ENCODE measurements at regions not wholly inside any gene's neighbourhood (a gene's known extent, or its start where the extent isn't known, plus 50 kb on each side); places are given as distances from the start of the nearest gene placed in this dataset.

GRCh38 chr2:195408196-195408595 lies 248.8 kb upstream of the SLC39A10 start:
- H3K27me3 ChIP-seq (replicated peaks), result no peaks in the 10 kb centered on the region
- H3K27ac ChIP-seq, result no peak overlapping the region
- no peak overlapping the region for H3K4me3 ChIP-seq
- peak in 1 of 2 experiments; percentile 16 for DNase-seq (ENCODE audit: low read depth in 1 of 2, low spot score in 2 of 2)
- no peaks in the 10 kb centered on the region for H3K9me3 ChIP-seq (replicated peaks)
- peaks cover 31% of the 10 kb centered on the region for H3K4me1 ChIP-seq (replicated peaks)
- no peaks in the 10 kb centered on the region for H3K36me3 ChIP-seq

GRCh38 chr2:195407783-195408182 lies 249.2 kb upstream of the SLC39A10 start:
- peak in 1 of 2 experiments; percentile 5 for DNase-seq (ENCODE audit: low read depth in 1 of 2, low spot score in 2 of 2)

GRCh38 chr2:195406886-195407603 lies 250.0 kb upstream of the SLC39A10 start:
- Histone ChIP-seq H3K27ac (no peak overlapping the region), H3K4me1 (replicated peaks) (peaks cover 31% of the 10 kb centered on the region), H3K4me3 (no peak overlapping the region), H3K36me3 (no peaks in the 10 kb centered on the region), H3K9me3 (replicated peaks) (no peaks in the 10 kb centered on the region), H3K27me3 (replicated peaks) (no peaks in the 10 kb centered on the region)
- peak in 1 of 2 experiments; percentile 31 for DNase-seq (ENCODE audit: low read depth in 1 of 2, low spot score in 2 of 2)

More at GRCh38 chr2:195407783-195408182, 249.2 kb upstream of the SLC39A10 start:
- Histone ChIP-seq H3K4me1 (replicated peaks) (peaks cover 31% of the 10 kb centered on the region), H3K27me3 (replicated peaks) (no peaks in the 10 kb centered on the region), H3K36me3 (no peaks in the 10 kb centered on the region), H3K9me3 (replicated peaks) (no peaks in the 10 kb centered on the region), H3K27ac (no peak overlapping the region), H3K4me3 (no peak overlapping the region)

GRCh38 chr2:195404651-195405050 lies 252.4 kb upstream of the SLC39A10 start:
- Histone ChIP-seq H3K27me3 (replicated peaks) (no peaks in the 10 kb centered on the region), H3K4me1 (replicated peaks) (peaks cover 24% of the 10 kb centered on the region), H3K36me3 (no peaks in the 10 kb centered on the region), H3K9me3 (replicated peaks) (no peaks in the 10 kb centered on the region), H3K4me3 (no peak overlapping the region), H3K27ac (no peak overlapping the region)
- no peak for DNase-seq (ENCODE audit: low read depth in 1 of 2, low spot score in 2 of 2)

GRCh38 chr2:195396479-195396878 lies 260.5 kb upstream of the SLC39A10 start:
- Histone ChIP-seq H3K27ac (no peak overlapping the region), H3K36me3 (no peaks in the 10 kb centered on the region), H3K27me3 (replicated peaks) (no peaks in the 10 kb centered on the region), H3K4me3 (no peak overlapping the region), H3K4me1 (replicated peaks) (no peaks in the 10 kb centered on the region), H3K9me3 (replicated peaks) (no peaks in the 10 kb centered on the region)
- no peak for DNase-seq (ENCODE audit: low read depth in 1 of 2, low spot score in 2 of 2)

GRCh38 chr2:195395362-195395761 lies 261.7 kb upstream of the SLC39A10 start:
- H3K27ac ChIP-seq, result no peak overlapping the region
- no peak for DNase-seq (ENCODE audit: low read depth in 1 of 2, low spot score in 2 of 2)
- no peaks in the 10 kb centered on the region for H3K36me3 ChIP-seq
- no peak overlapping the region for H3K4me3 ChIP-seq
- no peaks in the 10 kb centered on the region for H3K27me3 ChIP-seq (replicated peaks)
- no peaks in the 10 kb centered on the region for H3K9me3 ChIP-seq (replicated peaks)
- H3K4me1 ChIP-seq (replicated peaks), result no peaks in the 10 kb centered on the region

- no peak overlapping the region for H3K27ac ChIP-seq
- H3K9me3 ChIP-seq (replicated peaks), result no peaks in the 10 kb centered on the region
- H3K4me1 ChIP-seq (replicated peaks), result no peaks in the 10 kb centered on the region
- no peaks in the 10 kb centered on the region for H3K27me3 ChIP-seq (replicated peaks)
- no peak overlapping the region for H3K4me3 ChIP-seq
- no peak for DNase-seq (ENCODE audit: low read depth in 1 of 2, low spot score in 2 of 2)
- no peaks in the 10 kb centered on the region for H3K36me3 ChIP-seq
Measured at GRCh38 chr2:195392446-195393336, 264.3 kb upstream of the SLC39A10 start.

- DNase-seq (ENCODE audit: low read depth in 1 of 2, low spot score in 2 of 2), result no peak
- Histone ChIP-seq H3K27me3 (replicated peaks) (no peaks in the 10 kb centered on the region), H3K4me1 (replicated peaks) (no peaks in the 10 kb centered on the region), H3K9me3 (replicated peaks) (no peaks in the 10 kb centered on the region), H3K4me3 (no peak overlapping the region), H3K36me3 (no peaks in the 10 kb centered on the region), H3K27ac (no peak overlapping the region)
Measured at GRCh38 chr2:195390686-195391321, 266.2 kb upstream of the SLC39A10 start.

- H3K27ac ChIP-seq, result no peak overlapping the region
- H3K27me3 ChIP-seq (replicated peaks), result no peaks in the 10 kb centered on the region
- no peak for DNase-seq (ENCODE audit: low read depth in 1 of 2, low spot score in 2 of 2)
- no peaks in the 10 kb centered on the region for H3K36me3 ChIP-seq
- no peaks in the 10 kb centered on the region for H3K9me3 ChIP-seq (replicated peaks)
- H3K4me3 ChIP-seq, result no peak overlapping the region
- no peaks in the 10 kb centered on the region for H3K4me1 ChIP-seq (replicated peaks)
Measured at GRCh38 chr2:195388028-195388427, 269.0 kb upstream of the SLC39A10 start.

GRCh38 chr2:195382186-195382585 lies 274.8 kb upstream of the SLC39A10 start:
- Histone ChIP-seq H3K9me3 (replicated peaks) (no peaks in the 10 kb centered on the region), H3K4me3 (no peak overlapping the region), H3K27me3 (replicated peaks) (no peaks in the 10 kb centered on the region), H3K36me3 (no peaks in the 10 kb centered on the region), H3K4me1 (replicated peaks) (no peaks in the 10 kb centered on the region), H3K27ac (no peak overlapping the region)
- no peak for DNase-seq (ENCODE audit: low read depth in 1 of 2, low spot score in 2 of 2)

- Histone ChIP-seq H3K4me3 (no peak overlapping the region), H3K36me3 (no peaks in the 10 kb centered on the region), H3K27ac (no peak overlapping the region), H3K4me1 (replicated peaks) (no peaks in the 10 kb centered on the region), H3K27me3 (replicated peaks) (no peaks in the 10 kb centered on the region), H3K9me3 (replicated peaks) (no peaks in the 10 kb centered on the region)
- DNase-seq (ENCODE audit: low read depth in 1 of 2, low spot score in 2 of 2), result no peak
Measured at GRCh38 chr2:195370167-195370943, 286.7 kb upstream of the SLC39A10 start.

GRCh38 chr2:195369218-195369587 lies 287.8 kb upstream of the SLC39A10 start:
- Histone ChIP-seq H3K9me3 (replicated peaks) (peaks cover 9% of the 10 kb centered on the region), H3K27ac (no peak overlapping the region), H3K4me3 (no peak overlapping the region), H3K36me3 (no peaks in the 10 kb centered on the region), H3K27me3 (replicated peaks) (no peaks in the 10 kb centered on the region), H3K4me1 (replicated peaks) (peaks cover 8% of the 10 kb centered on the region)
- DNase-seq (ENCODE audit: low read depth in 1 of 2, low spot score in 2 of 2), result no peak

Measured in SJSA1 (cell line).